Endothelial cell of umbilical vein (primary cell): ENCODE measurements at regions not wholly inside any gene's neighbourhood (a gene's known extent, or its start where the extent isn't known, plus 50 kb on each side); places are given as distances from the start of the nearest gene placed in this dataset.

Experiments used
- BruUV-seq: library from RNA; stranded (reverse); fragments of 400-500 nt; replicated peaks from 2 replicates; lab custom pipeline; 2021; lab: Mats Ljungman, UMichigan
- CTCF ChIA-PET: fragments of 300-600, 350-600 bp; sonication (Branson Sonifier 250); formaldehyde crosslinking; loops from one replicate; lab custom pipeline; 2021; ENCODE audit warnings: antibody characterized with exemption, inconsistent platforms; lab: Charles Lee
- POLR2A ChIA-PET: fragments of 300-600, 350-600 bp; sonication (Branson Sonifier 250); formaldehyde crosslinking; loops from one replicate; lab custom pipeline; 2021; ENCODE audit warnings: antibody characterized with exemption, inconsistent platforms; lab: Charles Lee
- DNase-seq: peaks from one replicate; pipeline ENCODE4 v3.0.0-alpha.2; 2011; ENCODE audit warnings: low read depth, low spot score
- FAIRE-seq: peaks from 2 replicates; lab custom pipeline; 2011; peaks lifted over from hg19 to GRCh38; lab: Jason Lieb, UNC
- H2AFZ ChIP-seq: 2 replicates; pipeline ENCODE4 v1.6.0; 2012; ENCODE audit warnings: low read depth, low read length, control low read depth, inconsistent platforms
- H3K27ac ChIP-seq: 2 replicates; pipeline ENCODE4 v1.5.1; 2011; ENCODE audit warnings: low read depth, mild to moderate bottlenecking, control low read depth, low read length, moderate library complexity; ENCODE audit not compliant: insufficient read depth
- H3K27me3 ChIP-seq, 2 experiments: 2 replicates each; pipeline versions ENCODE4 v1.6.0 to v1.6.1; 2011; ENCODE audit warnings: low read length in 2 of 2, mixed read lengths in 1 of 2; ENCODE audit not compliant: control insufficient read depth in 2 of 2, insufficient read depth in 2 of 2
- H3K36me3 ChIP-seq, 2 experiments: 2 replicates in 1 of 2; 3 replicates in 1 of 2; pipeline ENCODE4 v1.5.1; 2011; ENCODE audit warnings: low read length in 2 of 2, mild to moderate bottlenecking in 1 of 2, moderate library complexity in 1 of 2; ENCODE audit not compliant: control insufficient read depth in 2 of 2, insufficient read depth in 2 of 2; ENCODE audit errors: extremely low read depth in 1 of 2
- H3K4me1 ChIP-seq: 3 replicates; pipeline ENCODE4 v1.5.1; 2011; ENCODE audit warnings: mild to moderate bottlenecking, low read length; ENCODE audit not compliant: control insufficient read depth, insufficient read depth; ENCODE audit errors: extremely low read depth
- H3K4me2 ChIP-seq: 2 replicates; pipeline ENCODE4 v1.6.1; 2011; ENCODE audit warnings: low read length, control low read depth, mixed read lengths; ENCODE audit not compliant: insufficient read depth
- H3K4me3 ChIP-seq, 3 experiments: fragments of 200-600 bp in 1 of 3; sonication (generic), shearing (Covaris generic) in 1 of 3; replicated peaks in 1 of 3; 2 replicates each; pipeline ENCODE4 v1.5.1; 2011 to 2016; ENCODE audit warnings: control low read depth in 3 of 3, low read length in 3 of 3, mild to moderate bottlenecking in 2 of 3, inconsistent platforms in 1 of 3, low read depth in 1 of 3, moderate library complexity in 1 of 3; ENCODE audit not compliant: insufficient read depth in 1 of 3
- H3K79me2 ChIP-seq: 2 replicates; pipeline ENCODE4 v1.6.0; 2012; ENCODE audit warnings: low read length, inconsistent platforms; ENCODE audit not compliant: control insufficient read depth, insufficient read depth
- H3K9ac ChIP-seq: replicated peaks from 2 replicates; pipeline ENCODE3; 2011; ENCODE audit warnings: low read length, control low read depth; ENCODE audit not compliant: insufficient read depth; ENCODE audit errors: extremely low read depth
- H3K9me1 ChIP-seq: replicated peaks from 3 replicates; pipeline ENCODE4 v1.6.0; 2011; ENCODE audit warnings: mild to moderate bottlenecking, low read length; ENCODE audit not compliant: control insufficient read depth, insufficient read depth; ENCODE audit errors: extremely low read depth
- H3K9me3 ChIP-seq: replicated peaks from 2 replicates; pipeline ENCODE4 v1.5.1; 2012; ENCODE audit warnings: low read length, inconsistent platforms; ENCODE audit not compliant: control insufficient read depth, insufficient read depth
- H4K20me1 ChIP-seq: replicated peaks from 2 replicates; pipeline ENCODE3; 2011; ENCODE audit warnings: mild to moderate bottlenecking, low read length; ENCODE audit not compliant: control insufficient read depth, insufficient read depth; ENCODE audit errors: extremely low read depth
- EZH2 ChIP-seq: IDR thresholded peaks from 2 replicates; pipeline ENCODE4 v1.6.1; 2012; ENCODE audit warnings: borderline replicate concordance, low read depth, mild to moderate bottlenecking, moderate library complexity, low read length, inconsistent platforms; ENCODE audit not compliant: severe bottlenecking
- FOS ChIP-seq: IDR thresholded peaks from 2 replicates; pipeline ENCODE4 v1.6.1; 2011; ENCODE audit warnings: mild to moderate bottlenecking, low read length, moderate library complexity, borderline replicate concordance; ENCODE audit not compliant: insufficient read depth
- GATA2 ChIP-seq: IDR thresholded peaks from 2 replicates; pipeline ENCODE4 v1.7.0; 2011; ENCODE audit warnings: low read depth, mild to moderate bottlenecking, moderate library complexity, mixed read lengths, low read length; ENCODE audit not compliant: insufficient read length, insufficient read depth
- JUN ChIP-seq: IDR thresholded peaks from 2 replicates; pipeline ENCODE4 v1.6.1; 2011; ENCODE audit warnings: borderline replicate concordance, low read depth; ENCODE audit not compliant: insufficient read length, insufficient read depth
- MYC ChIP-seq: IDR thresholded peaks from one replicate; pipeline ENCODE4 v1.6.1; 2011; ENCODE audit warnings: mild to moderate bottlenecking, low read depth, low read length
- POLR2A ChIP-seq: IDR thresholded peaks from 2 replicates; pipeline ENCODE4 v1.6.1; 2012; ENCODE audit warnings: low read depth, mild to moderate bottlenecking, control low read depth, low read length
- POLR2AphosphoS5 ChIP-seq: IDR thresholded peaks from 2 replicates; pipeline ENCODE4 v1.6.1; 2012; ENCODE audit warnings: low read depth, mild to moderate bottlenecking, control low read depth, low read length, moderate library complexity; ENCODE audit not compliant: insufficient read depth
- dilution Hi-C: fragments of 300-500 bp; cut with MboI; formaldehyde crosslinking; loops from one replicate; pipeline ENCODE4 v1.15.0; 2019; ENCODE audit warnings: low sequenced_read_pairs; ENCODE audit not compliant: extremely low pct_ligation_motif_present
- intact Hi-C: fragments of 100-400 bp; cut with micrococcal nuclease; formaldehyde crosslinking; loops from one replicate; pipeline ENCODE4 v1.10.0; 2022
- TF ChIP-seq, protein P1 (sequence below), 2 donors: IDR thresholded peaks; 1 replicate in 1 of 2; 2 replicates in 1 of 2; pipeline ENCODE4 v1.5.1; 2011; ENCODE audit warnings: low read length in 2 of 2, mild to moderate bottlenecking in 2 of 2, moderate library complexity in 2 of 2, control low read depth in 1 of 2, inconsistent platforms in 1 of 2, low read depth in 1 of 2; ENCODE audit not compliant: insufficient read depth in 1 of 2; ENCODE audit errors: extremely low read depth in 1 of 2
- TF ChIP-seq, protein P2 (sequence below): IDR thresholded peaks from 2 replicates; pipeline ENCODE4 v1.6.1; 2011; ENCODE audit not compliant: insufficient read depth, insufficient read length

DNA sequence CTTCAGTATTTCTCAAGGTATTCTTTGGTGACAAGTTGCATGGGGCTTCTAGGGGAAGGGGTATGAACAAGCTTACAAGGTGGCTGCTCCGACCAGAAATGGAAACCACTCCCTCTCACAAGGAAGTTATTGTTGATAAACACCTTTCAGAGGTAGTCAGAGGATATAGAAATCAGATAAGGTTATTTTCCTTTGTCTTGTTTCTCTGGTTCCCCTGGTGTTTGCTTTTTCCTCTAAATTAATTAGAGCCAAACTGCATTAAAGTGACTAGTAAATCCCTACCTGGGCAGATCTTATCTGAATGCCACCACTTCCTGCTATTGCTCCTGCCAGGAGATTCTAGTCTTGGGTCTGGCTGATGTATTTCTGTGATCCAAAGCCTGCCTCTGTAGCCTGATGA lies 725.4 kb downstream of the INHBA start:
- Histone ChIP-seq H3K27me3 (no peaks in the 10 kb centered on the region), H3K9me1 (no peaks in the 10 kb centered on the region), H4K20me1 (no peaks in the 10 kb centered on the region), H3K79me2 (no peaks in the 10 kb centered on the region), H3K4me2 (no peak overlapping the region), H3K9me3 (no peaks in the 10 kb centered on the region), H3K4me1 (no peaks in the 10 kb centered on the region), H2AFZ (no peak overlapping the region), H3K27ac (no peak overlapping the region), H3K9ac (no peak overlapping the region), H3K36me3 (no peaks in the 10 kb centered on the region), H3K4me3 (no peak overlapping the region)
- CTCF ChIA-PET: no interaction called here
- POLR2A ChIA-PET: no interaction called here
- intact Hi-C loops (loop anchor here (5.0 kb wide), 1 partner anchor 50 kb away; no protein-coding TSS in a partner anchor), dilution Hi-C loops (no loop called here)
- DNase-seq (no peak), FAIRE-seq (no peak)
- BruUV-seq: no TSS peak
- TF ChIP-seq JUN: no peak
- no peak for TF ChIP-seq FOS
- TF ChIP-seq GATA2: no peak
- TF ChIP-seq, protein P1, sequence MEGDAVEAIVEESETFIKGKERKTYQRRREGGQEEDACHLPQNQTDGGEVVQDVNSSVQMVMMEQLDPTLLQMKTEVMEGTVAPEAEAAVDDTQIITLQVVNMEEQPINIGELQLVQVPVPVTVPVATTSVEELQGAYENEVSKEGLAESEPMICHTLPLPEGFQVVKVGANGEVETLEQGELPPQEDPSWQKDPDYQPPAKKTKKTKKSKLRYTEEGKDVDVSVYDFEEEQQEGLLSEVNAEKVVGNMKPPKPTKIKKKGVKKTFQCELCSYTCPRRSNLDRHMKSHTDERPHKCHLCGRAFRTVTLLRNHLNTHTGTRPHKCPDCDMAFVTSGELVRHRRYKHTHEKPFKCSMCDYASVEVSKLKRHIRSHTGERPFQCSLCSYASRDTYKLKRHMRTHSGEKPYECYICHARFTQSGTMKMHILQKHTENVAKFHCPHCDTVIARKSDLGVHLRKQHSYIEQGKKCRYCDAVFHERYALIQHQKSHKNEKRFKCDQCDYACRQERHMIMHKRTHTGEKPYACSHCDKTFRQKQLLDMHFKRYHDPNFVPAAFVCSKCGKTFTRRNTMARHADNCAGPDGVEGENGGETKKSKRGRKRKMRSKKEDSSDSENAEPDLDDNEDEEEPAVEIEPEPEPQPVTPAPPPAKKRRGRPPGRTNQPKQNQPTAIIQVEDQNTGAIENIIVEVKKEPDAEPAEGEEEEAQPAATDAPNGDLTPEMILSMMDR (IDR thresholded peaks at IDR 0.05; ENCODE audit: extremely low read depth in 1 of 2, insufficient read depth in 1 of 2, low read depth in 1 of 2, low read length in 2 of 2): no peak
- no peak for TF ChIP-seq EZH2
- TF ChIP-seq MYC: no peak
- TF ChIP-seq POLR2A: no peak

DNA sequence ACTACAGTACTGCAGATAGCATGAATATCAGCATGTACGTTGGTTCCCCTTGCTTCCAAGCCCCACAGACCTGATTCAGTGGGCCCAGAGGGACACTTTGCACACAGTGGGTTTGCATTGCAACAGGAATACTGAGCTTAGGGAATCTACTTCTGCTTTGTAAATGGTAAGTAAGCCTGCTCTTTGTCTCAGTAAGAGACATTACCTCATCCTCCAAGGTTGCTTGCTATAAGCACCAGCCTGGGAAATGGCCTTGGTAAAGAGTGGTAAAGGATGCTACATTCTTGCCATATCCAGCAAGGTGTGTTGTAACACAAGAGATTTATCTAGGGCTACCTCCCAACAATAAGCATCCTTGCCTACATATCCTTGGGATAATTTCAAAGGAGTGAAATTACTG lies 730.5 kb downstream of the INHBA start:
- no peaks in the 10 kb centered on the region for H3K36me3 ChIP-seq
- no peaks in the 10 kb centered on the region for H4K20me1 ChIP-seq
- no peaks in the 10 kb centered on the region for H3K9me1 ChIP-seq
- H3K27me3 ChIP-seq: no peaks in the 10 kb centered on the region
- DNase-seq (no peak), FAIRE-seq (no peak)
- H3K4me2 ChIP-seq: no peak overlapping the region
- dilution Hi-C loops (no loop called here), intact Hi-C loops (no loop called here)
- TF ChIP-seq, protein P1 (IDR thresholded peaks at IDR 0.05; ENCODE audit: extremely low read depth in 1 of 2, insufficient read depth in 1 of 2, low read depth in 1 of 2, low read length in 2 of 2): no peak
- TF ChIP-seq EZH2 (no peak), POLR2AphosphoS5 (no peak), MYC (no peak), FOS (no peak), JUN (no peak), GATA2 (no peak), POLR2A (no peak)
- TF ChIP-seq, protein P2, sequence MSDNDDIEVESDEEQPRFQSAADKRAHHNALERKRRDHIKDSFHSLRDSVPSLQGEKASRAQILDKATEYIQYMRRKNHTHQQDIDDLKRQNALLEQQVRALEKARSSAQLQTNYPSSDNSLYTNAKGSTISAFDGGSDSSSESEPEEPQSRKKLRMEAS: no peak
- H3K9me3 ChIP-seq: no peaks in the 10 kb centered on the region
- H3K27ac ChIP-seq: no peak overlapping the region
- no TSS peak for BruUV-seq
- ChIA-PET POLR2A (no interaction called here), CTCF (no interaction called here)
- no peak overlapping the region for H3K4me3 ChIP-seq
- H3K9ac ChIP-seq: no peak overlapping the region
- H2AFZ ChIP-seq: no peak overlapping the region
- H3K79me2 ChIP-seq: no peaks in the 10 kb centered on the region
- H3K4me1 ChIP-seq: no peaks in the 10 kb centered on the region
